ENCODE measurements at regions not wholly inside any gene's neighbourhood (a gene's known extent, or its start where the extent isn't known, plus 50 kb on each side); places are given as distances from the start of the nearest gene placed in this dataset.
"Not testable (repeated sequence)": the region's sequence is repeated elsewhere in the genome, so short reads cannot be mapped to it uniquely, and the experiment has no call there.

GRCh38 chr6:141914646-141915045, 218.1 kb upstream of the GJE1 start:
- DNase-seq, result no peak
- intact Hi-C loops (cut with DNase I), result no loop called here

DNA sequence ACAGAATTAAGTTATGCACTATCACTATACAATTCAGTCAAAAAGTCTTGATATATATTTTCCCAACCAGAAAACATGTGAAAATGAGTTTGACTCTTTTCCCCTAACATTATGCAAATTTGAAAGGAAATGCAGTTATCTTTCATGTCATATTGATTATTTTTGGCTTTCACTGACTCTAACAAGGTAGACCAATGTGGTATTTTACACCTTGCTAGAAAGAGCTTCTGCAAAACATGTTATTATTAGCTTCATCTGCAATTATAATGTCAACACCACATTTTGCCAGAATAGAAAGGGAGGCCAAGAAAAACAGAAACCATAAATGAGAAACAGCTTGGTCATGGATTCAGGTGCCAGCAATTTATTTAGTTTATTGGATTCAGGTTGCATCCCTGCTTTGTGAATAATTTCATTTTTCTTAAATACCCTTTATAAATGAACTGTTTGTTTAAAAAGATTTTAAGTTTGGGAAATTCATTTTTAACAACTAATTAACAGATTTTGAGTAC, 226.1 kb upstream of the GJE1 start:
- intact Hi-C loops (cut with DNase I), result no loop called here
- no peak for DNase-seq

DNA sequence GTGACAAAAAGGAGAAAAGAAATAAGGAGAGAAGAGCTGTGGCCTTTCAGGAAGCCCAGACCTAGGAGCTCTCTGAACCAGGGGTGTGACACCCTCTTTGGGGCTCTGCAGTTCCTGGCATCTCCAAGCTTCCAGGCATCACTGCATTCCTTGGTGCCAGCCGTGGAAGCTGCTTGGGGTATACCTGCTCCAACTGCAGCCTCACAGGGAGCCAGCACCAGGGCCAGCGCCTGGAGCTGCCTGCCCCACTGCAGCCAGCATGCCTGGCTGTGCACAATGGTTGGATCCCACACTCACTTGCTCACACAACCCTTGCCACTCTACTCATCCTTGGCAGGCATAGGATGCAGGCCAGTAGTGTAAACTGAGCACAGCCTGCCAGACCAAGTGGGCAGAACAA, 242.1 kb upstream of the GJE1 start:
- intact Hi-C loops (cut with DNase I), result no loop called here
- DNase-seq, result no peak

DNA sequence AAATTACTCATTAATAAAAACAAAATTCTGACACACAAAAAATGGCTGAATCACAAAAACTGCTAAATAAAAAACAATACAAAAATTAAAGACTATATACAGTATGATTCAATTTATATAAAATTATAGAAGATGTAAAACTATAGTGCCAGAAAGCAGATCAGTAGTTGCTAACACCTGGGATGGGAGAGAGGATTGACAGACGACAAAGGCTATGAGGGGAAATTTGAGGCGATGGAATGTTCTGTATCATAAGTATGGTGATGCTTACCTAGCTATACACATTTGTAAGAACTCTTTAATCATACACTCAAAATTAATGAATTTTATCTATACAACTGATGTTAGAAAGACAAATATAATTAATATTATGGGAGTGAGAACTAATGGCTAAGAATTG, 247.9 kb upstream of the GJE1 start:
- DNase-seq, result no peak
- intact Hi-C loops (cut with DNase I), result no loop called here

GRCh38 chr6:141878686-141879085, 254.0 kb upstream of the GJE1 start:
- intact Hi-C loops (cut with DNase I), result no loop called here
- DNase-seq, result no peak

- intact Hi-C loops (cut with DNase I), result no loop called here
- DNase-seq, result no peak
These were observed 255.3 kb upstream of the GJE1 start for GRCh38 chr6:141877275-141877983.

DNA sequence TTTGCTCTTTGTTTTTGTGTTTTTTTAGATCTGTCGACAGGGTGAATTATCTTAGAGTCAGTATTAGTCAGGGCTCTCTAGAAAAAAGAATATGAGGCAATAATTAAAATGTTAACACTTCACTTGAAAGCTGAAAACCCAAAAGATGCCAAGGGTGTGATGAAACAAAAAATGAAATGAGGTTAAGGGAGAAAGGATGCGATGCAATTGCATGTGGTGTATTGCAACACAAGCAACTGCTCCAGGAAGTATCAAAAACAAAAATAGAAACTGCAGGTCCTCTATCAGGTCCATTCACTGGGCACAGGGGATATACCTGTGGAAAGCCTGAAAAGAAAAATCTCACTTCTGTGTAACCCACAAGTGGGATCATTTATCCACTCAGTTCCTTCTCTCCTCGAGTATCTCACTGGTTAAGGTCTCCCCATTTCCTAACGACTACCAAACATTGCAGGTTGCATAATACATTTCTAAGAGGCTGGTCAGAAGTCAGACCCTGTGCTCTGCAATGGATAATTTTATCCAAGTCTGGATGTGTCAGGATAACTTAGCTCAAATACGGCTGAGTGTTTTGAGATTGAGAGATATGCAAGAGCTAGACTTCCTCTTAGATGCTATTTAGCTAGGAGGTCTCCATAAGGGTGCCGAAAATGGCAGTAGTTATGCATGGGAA, 257.7 kb upstream of the GJE1 start:
- intact Hi-C loops (cut with DNase I), result no loop called here
- DNase-seq, result no peak

DNA sequence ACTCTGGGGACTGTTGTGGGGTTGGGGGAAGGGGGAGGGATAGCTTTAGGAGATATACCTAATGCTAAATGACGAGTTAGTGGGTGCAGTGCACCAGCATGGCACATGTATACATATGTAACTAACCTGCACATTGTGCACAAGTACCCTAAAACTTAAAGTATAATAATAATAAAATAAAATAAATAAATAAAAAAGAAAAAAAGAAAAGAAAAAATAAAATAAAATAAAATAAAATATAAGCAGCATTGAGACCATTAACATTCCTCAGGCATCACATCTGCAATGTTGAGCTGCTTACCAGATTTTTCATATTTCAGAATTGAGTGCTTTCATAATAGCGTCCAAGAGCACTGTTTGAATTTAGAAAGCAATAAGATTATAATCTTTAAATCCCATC, 263.2 kb upstream of the GJE1 start:
- intact Hi-C loops (cut with DNase I); DNase-seq: not testable (repeated sequence)

DNA sequence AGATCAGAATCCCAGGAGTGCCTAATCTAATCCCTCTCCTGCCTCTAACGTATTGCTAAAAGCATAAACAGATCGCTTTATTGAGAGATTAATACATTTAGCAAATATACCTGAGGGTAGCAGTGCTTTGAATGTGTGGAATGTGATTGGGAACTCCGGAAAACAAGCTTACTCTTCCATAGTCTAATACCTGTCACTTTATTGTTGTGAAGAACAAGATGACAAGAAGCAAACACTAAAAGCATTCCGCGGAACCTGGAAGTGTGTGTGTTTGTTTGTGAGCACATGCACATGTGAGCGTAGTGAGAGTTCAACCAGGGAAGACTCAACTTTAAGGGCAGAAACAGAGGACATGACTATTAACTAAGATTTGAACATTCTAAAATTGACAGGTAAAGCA, 265.0 kb upstream of the GJE1 start:
- DNase-seq, result no peak
- intact Hi-C loops (cut with DNase I), result no loop called here

GRCh38 chr6:141866731-141867497, 265.8 kb upstream of the GJE1 start:
- intact Hi-C loops (cut with DNase I), result no loop called here
- DNase-seq, result no peak

DNA sequence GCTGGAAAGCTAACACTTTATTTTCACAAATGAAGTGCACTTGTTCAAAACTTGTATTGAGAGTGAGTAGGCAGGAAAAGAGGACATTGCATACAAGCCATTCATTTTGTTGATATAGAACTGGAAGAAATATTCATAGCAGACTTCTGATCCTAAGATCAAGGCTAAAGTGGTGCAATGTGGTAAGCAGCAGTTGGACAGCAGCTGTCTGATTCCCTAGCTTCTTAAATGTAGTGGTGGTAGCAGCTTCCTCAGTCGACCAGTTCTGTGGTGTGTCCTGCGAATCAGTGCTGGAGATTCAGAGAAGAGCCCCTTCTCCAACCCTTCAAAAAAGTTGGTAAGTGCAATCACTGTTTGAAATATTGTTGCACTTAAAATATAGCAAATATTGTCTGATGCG, 281.7 kb upstream of the GJE1 start:
- intact Hi-C loops (cut with DNase I), result no loop called here
- DNase-seq, result no peak

DNA sequence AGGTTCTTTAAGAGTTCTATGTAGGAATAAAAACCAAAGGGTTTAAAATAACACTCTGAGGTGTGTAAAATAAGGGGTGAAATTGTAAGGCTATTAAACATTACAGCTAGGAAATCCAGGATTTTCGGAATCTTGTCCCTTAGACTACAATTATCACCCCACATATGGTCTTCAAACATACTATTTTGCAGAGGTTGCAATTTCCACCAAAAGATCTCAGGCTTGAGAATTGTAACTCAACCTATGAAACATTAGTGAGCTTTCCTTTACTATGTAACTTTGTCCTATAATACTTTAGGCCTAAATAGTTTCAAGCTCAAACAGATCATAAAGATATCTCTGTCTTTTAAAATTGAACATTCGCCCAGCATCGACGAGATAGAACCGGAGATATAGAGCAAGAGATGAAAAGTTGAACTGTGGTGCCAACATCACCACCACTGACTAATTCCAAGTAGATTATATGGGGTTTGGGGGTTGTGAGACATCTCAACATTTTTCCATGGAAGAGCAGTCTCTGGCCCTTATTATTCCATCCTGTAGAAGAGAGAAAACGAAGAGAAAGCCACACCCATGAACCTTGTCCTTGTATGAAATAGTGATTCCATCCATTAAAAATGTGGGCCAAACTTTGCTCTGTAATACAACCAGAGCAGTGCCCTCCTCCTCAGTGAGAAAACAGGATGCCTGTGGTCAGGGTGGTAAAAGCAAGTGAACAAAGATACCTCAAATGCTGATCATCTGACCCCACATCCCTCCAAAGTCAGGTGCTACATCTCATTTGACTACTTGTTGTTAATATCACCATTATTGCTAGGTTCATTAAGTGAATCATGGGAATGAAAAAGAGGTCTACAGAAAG, 284.5 kb upstream of the GJE1 start:
- intact Hi-C loops (cut with DNase I), result no loop called here
- no peak for DNase-seq

DNA sequence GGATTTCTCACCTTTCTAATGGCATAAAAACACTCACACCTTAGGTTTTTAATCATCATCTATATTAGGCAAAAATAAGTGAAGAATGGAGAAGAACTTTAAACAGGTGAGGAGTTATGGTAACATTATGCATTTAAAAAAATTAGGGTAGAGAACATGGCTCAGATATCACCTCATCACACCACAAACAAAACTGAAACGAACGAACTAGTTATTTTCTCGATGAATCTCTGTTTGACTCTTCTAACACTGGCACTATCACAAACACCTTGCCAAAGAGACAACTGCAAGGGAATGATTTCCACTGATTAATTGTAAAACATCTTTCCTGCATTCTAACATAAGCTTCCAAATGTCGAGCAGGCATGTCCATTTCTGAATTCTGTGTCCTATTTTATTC, 286.1 kb upstream of the GJE1 start:
- DNase-seq, result no peak
- intact Hi-C loops (cut with DNase I), result no loop called here

GRCh38 chr6:141843178-141843834, 289.4 kb upstream of the GJE1 start:
- intact Hi-C loops (cut with DNase I), result no loop called here
- DNase-seq, result no peak

DNA sequence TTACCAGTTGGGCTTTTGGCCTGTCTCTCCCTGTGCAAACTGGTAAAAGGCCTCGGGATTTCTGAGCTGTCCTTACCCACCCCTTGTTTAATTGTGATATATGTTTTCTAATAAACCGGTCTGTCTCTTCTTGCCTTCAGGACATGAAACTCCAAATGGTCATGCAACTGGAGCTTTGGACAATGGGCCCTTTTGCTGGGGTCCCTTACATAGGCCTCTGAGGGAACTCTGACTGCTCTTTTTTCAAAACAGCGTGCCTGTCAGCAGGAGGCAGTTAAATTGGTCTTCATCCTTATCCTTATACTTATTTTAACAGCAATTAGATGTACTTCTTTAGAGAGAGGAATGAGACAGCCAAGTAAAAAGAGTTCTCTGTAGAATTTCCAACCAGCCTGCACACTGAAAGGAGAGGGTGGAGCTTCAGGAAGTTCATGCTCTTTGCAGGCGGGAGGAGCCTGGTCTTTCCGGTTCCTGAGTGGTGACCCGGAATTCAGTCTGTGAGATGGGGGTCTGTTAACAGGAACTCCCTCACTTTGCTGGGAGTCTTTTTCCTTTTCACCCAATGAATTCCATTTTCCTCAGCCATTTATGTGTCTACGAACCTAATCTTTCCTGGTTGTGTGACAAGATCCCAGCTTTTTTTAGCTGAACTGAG, 299.6 kb upstream of the GJE1 start:
- intact Hi-C loops (cut with DNase I), result no loop called here
- DNase-seq, result no peak

GRCh38 chr6:141830530-141830929, 302.2 kb upstream of the GJE1 start:
- DNase-seq, result no peak
- intact Hi-C loops (cut with DNase I), result no loop called here

- intact Hi-C loops (cut with DNase I), result no loop called here
- no peak for DNase-seq
These were observed 303.0 kb upstream of the GJE1 start for GRCh38 chr6:141829566-141830360.

All from head of caudate nucleus (tissue), 42 donors.